GM13976 (cell line): ENCODE measurements at regions not wholly inside any gene's neighbourhood (a gene's known extent, or its start where the extent isn't known, plus 50 kb on each side); places are given as distances from the start of the nearest gene placed in this dataset.
"Not testable (repeated sequence)": the region's sequence is repeated elsewhere in the genome, so short reads cannot be mapped to it uniquely, and the experiment has no call there.

Experiments
- DNase-seq: peaks from one replicate; pipeline ENCODE4 v3.0.0; 2012; ENCODE audit warnings: low spot score
- in situ Hi-C: fragments of 300-500 bp; cut with MboI; formaldehyde crosslinking; loops from one replicate; pipeline ENCODE4 v1.12.0; 2022; ENCODE audit warnings: low sequenced_read_pairs, mixed read lengths, inconsistent platforms; ENCODE audit not compliant: unreplicated experiment
- TF ChIP-seq, protein P1 (sequence below): IDR thresholded peaks from 2 replicates; pipeline ENCODE4 v1.5.1; 2012; ENCODE audit warnings: borderline replicate concordance, mild to moderate bottlenecking; ENCODE audit not compliant: insufficient read depth; ENCODE audit errors: extremely low read depth, missing control alignments, control extremely low read depth

DNA sequence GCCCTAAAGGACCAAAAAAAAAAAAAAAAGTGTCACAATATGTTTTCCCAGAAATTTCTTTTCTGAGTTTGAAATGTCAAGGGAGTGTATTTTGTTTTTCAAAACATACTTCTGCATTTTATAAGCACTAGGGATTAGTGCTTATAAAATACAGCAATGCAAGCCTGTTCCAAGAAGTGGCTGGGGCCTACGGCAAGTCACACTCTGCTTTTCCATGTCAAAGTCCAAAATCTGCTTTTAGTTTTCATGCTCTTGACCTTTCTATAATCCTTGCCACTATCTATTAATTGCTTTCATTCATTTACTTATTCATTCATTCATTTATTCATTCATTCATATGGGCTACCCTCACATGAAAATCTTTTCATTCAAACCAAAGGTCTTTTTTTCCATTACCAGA is 100.1 kb upstream of the UXS1 start:
- DNase-seq = no peak
- in situ Hi-C loops = no loop called here
- TF ChIP-seq, protein P1, sequence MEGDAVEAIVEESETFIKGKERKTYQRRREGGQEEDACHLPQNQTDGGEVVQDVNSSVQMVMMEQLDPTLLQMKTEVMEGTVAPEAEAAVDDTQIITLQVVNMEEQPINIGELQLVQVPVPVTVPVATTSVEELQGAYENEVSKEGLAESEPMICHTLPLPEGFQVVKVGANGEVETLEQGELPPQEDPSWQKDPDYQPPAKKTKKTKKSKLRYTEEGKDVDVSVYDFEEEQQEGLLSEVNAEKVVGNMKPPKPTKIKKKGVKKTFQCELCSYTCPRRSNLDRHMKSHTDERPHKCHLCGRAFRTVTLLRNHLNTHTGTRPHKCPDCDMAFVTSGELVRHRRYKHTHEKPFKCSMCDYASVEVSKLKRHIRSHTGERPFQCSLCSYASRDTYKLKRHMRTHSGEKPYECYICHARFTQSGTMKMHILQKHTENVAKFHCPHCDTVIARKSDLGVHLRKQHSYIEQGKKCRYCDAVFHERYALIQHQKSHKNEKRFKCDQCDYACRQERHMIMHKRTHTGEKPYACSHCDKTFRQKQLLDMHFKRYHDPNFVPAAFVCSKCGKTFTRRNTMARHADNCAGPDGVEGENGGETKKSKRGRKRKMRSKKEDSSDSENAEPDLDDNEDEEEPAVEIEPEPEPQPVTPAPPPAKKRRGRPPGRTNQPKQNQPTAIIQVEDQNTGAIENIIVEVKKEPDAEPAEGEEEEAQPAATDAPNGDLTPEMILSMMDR = no peak

DNA sequence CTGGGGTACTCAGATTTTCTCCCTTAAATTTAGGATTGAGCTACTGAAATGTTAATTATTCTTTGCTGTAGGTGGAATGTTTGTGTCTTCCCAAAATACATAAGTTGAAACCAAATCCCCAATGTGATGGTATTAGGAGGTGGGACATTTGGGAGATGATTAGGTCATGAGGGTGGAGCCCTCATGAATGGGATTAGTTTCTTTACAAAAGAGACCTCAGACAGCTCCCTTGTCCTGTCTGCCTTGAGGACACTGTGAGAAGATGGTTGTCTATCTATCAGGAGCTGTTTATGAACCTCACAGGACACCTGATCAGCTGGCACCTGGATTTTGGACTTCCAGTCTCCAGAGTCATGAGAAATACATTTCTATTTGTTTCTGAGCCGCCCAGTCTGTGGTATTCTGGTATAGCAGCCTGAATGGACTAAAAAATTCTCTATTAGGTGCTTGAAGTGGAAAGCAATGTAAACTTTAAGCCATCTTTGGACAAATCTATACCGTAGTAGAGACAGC is 99.2 kb upstream of the UXS1 start:
- TF ChIP-seq, protein P1 = no peak
- DNase-seq = no peak
- in situ Hi-C loops = no loop called here

DNA sequence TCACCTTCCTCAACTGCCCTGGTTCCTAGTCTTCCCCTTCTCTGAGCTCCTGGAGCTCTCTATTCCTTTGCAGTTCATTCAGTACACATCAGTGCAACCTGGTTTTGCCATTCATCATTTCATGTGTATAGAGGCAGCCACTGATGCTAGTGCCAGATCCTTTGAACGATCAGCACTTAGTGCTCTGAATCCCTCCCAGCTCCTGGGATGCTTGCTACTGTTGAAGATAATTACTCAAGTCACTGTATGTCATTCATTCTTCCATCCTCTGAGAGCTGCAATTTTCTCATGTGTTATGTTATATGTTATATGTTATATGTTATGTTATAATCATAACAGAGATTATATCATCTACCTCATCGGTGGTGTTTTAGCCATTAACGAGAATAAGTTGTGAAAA is 98.5 kb upstream of the UXS1 start:
- TF ChIP-seq, protein P1 = no peak
- DNase-seq = no peak
- in situ Hi-C loops = no loop called here

DNA sequence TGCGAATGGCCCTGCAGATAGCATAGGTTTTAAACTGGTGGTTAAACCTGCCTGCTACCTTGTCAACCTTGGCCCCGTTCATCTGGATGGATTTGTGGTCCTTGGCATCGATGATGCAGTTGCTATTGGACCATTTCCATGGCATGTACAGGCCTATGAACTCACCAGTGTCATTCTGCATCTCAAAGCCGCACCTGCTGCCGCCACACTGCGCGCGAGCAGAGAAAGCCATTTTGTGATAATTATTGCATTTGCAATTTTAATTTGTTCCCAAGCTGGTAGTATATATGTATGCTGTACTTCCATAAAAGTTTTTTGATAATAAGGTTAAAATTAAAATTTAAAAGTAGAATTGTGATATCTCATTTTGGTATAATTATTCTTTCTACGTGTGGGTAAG is 94.8 kb upstream of the UXS1 start:
- in situ Hi-C loops = no loop called here

DNA sequence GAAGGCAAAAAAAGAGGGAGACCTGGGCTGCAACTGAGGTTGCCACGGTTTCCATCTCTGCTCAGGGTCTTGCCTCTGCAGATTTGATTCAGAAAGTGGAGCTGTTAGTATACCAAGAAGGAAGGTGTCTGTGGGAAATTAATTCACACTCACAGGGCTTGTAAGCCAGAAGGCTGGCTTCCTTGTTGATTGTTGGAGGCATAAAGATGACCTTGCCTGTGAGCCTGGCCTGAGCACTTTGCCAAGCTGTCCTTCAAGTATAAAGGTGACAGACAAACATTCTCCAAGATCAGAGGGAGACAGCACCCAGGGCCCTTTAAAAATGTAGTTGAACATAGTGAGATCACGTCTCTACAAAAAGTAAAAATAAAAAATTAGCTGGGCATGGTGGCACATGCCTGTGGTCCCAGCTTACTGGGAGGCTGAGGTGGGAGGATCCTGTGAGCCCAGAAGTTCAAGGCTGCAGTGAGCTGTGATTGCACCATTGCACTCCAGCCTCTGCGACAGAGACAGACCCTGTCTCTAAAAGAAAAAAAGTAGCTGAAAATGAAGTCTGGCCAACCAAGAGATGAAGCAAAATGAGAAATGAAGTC is 91.2 kb upstream of the UXS1 start:
- in situ Hi-C loops = no loop called here
- no peak for DNase-seq
- TF ChIP-seq, protein P1 = no peak

More for the DNA sequence above, 94.8 kb upstream of the UXS1 start:
- TF ChIP-seq, protein P1 = no peak
- DNase-seq = no peak

DNA sequence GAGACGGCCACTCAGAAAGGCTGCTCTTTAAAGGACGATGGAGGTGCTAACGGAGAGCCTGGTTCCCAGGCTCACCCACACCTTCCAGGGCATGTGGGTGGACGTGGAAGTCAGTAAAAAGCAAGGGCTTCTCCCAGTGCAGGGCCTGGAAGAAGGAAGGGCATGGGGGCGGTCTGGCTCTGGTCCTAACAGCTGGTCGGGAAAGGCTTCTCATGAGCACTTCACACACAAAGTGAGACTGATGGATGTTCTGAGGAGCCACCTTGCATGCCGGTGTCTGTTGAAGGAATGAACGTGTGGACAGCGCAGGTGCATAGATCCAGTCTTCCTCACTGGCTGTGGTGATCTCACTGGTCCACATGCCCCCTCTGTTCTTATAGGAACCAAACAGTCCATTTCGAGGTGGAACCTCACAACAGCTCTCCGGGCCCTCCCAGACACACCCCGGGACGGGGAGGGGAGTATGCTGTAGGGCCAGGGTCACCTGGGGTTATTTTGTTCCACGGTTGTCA is 90.6 kb upstream of the UXS1 start:
- DNase-seq = no peak
- in situ Hi-C loops = no loop called here
- TF ChIP-seq, protein P1 = no peak

DNA sequence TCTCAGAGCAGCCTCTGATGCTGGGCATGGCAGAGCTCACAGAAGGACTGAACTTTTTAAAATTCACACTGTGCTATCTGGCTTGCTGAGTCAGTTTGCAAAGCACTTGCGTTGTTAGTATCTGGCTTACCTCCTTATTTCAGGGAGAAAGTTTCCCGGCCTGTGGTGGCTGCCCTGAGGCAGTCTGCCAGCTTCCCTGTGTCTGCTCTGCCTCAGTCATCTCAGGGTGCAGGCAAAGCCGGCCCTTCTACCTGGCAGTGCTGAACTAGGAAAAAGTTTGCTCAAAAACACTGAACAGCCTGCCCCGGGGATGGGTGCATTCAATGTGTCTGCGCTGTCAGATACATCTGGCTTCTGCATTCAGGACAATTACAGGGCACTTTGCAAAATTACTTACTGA is 90.2 kb upstream of the UXS1 start:
- in situ Hi-C loops = no loop called here
- TF ChIP-seq, protein P1 = no peak
- DNase-seq = no peak

DNA sequence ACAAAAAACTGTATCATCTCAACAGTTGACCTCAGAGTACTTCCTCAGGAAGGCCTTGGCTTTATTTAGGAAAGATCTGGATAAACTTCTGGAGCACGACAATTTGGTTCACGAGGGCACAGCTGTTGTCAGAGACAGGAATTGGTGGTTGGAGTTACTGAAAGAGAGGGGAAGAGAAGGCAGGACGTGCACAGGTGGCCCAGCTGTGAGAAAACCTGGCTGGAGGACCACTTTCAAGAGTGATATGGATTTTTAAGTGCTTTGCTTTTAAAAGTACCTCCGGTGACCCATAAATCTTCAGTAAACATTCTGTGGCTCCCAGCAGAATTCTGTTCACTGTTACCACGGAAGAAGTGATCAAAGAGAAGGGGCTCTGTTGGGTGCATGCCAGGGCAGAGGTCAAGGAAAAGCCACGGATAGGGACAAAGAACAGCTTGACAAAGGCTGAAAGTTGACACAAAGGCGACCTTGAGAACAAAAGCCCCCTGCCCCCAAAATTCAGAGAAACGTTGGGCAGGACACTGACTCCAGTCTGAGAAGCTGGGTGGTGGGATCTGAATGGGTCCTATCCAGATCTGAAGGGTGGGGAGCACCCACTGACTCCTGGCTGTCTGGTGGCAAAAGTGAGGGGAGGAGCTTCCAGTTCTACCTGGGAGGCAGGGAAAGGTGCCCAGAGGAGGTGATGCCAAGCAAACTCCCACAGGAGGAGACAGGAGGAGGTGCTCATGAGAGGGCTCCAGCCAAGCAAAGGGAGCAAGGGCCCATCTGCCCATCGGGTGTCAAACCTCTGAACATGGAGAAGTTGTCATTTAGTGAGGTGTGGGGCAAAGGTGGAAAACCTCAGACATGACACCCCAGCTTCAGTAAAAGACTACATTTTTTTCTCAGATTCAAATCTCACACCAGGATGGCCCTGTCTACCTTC is 89.4 kb upstream of the UXS1 start:
- DNase-seq = not testable (repeated sequence)

More for the DNA sequence above, 89.4 kb upstream of the UXS1 start:
- in situ Hi-C loops = not testable (repeated sequence)
